RWPE2 (cell line): ENCODE measurements at regions not wholly inside any gene's neighbourhood (a gene's known extent, or its start where the extent isn't known, plus 50 kb on each side); places are given as distances from the start of the nearest gene placed in this dataset.

ENCODE experiments used
- ATAC-seq: fragments of 200-7000 bp; cut with Tn5 transposase; 3 replicates; pipeline ENCODE4 v1.9.1; 2021; ENCODE audit warnings: low read depth
- DNase-seq: peaks from one replicate; pipeline ENCODE4 v3.0.0-alpha.2; 2020; ENCODE audit warnings: low spot score
- H3K27ac ChIP-seq: fragments of 450-650 bp; 2 replicates; pipeline ENCODE4 v1.5.1; 2017; ENCODE audit warnings: mild to moderate bottlenecking; ENCODE audit not compliant: poor library complexity, severe bottlenecking
- H3K27me3 ChIP-seq: fragments of 250-450 bp; sonication (Bioruptor Pico); 2 replicates; pipeline ENCODE4 v1.5.1; 2021; ENCODE audit warnings: mild to moderate bottlenecking, moderate library complexity; ENCODE audit not compliant: insufficient read depth, poor library complexity, severe bottlenecking
- H3K36me3 ChIP-seq: fragments of 250-450 bp; sonication (Bioruptor Pico); 2 replicates; pipeline ENCODE4 v1.5.1; 2020; ENCODE audit warnings: low read depth, mild to moderate bottlenecking, moderate library complexity
- H3K4me1 ChIP-seq: fragments of 250-450 bp; sonication (Bioruptor Pico); 2 replicates; pipeline ENCODE4 v1.5.1; 2021; ENCODE audit warnings: mild to moderate bottlenecking, moderate library complexity; ENCODE audit not compliant: insufficient read depth, poor library complexity, severe bottlenecking
- H3K4me3 ChIP-seq: fragments of 250-450 bp; sonication (Bioruptor Pico); 2 replicates; pipeline ENCODE4 v1.5.1; 2021; ENCODE audit warnings: mild to moderate bottlenecking, moderate library complexity; ENCODE audit not compliant: severe bottlenecking
- H3K9me3 ChIP-seq: fragments of 250-450 bp; sonication (Bioruptor Pico); 2 replicates; pipeline ENCODE4 v1.5.1; 2021; ENCODE audit warnings: mild to moderate bottlenecking, moderate library complexity; ENCODE audit not compliant: severe bottlenecking
- TF ChIP-seq, protein P1 (sequence below): fragments of 450-650 bp; IDR thresholded peaks from one replicate; pipeline ENCODE4 v1.5.1; 2017; ENCODE audit warnings: mild to moderate bottlenecking, moderate library complexity; ENCODE audit not compliant: poor library complexity, severe bottlenecking

DNA sequence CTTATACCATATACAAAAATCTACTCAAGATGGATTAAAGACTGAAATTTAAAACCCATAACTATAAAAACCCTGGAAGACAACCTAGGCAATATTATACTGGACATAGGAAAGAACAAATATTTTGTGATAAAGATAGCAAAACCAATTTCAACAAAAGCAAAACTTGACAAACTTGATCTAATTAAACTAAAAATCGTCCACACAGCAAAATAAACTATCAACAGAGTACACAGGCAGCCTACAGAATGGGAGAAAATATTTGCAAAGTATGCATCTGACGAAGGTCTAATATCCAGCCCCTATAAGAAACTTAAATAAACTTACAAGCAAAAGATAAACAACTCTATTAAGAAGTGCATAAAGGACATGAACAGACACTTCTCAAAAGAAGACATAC lies 240.1 kb downstream of the HGF start:
- Histone ChIP-seq H3K4me3 (no peak overlapping the region), H3K9me3 (no peaks in the 10 kb centered on the region), H3K27me3 (no peaks in the 10 kb centered on the region), H3K4me1 (no peaks in the 10 kb centered on the region), H3K27ac (no peak overlapping the region), H3K36me3 (no peaks in the 10 kb centered on the region)
- TF ChIP-seq, protein P1, sequence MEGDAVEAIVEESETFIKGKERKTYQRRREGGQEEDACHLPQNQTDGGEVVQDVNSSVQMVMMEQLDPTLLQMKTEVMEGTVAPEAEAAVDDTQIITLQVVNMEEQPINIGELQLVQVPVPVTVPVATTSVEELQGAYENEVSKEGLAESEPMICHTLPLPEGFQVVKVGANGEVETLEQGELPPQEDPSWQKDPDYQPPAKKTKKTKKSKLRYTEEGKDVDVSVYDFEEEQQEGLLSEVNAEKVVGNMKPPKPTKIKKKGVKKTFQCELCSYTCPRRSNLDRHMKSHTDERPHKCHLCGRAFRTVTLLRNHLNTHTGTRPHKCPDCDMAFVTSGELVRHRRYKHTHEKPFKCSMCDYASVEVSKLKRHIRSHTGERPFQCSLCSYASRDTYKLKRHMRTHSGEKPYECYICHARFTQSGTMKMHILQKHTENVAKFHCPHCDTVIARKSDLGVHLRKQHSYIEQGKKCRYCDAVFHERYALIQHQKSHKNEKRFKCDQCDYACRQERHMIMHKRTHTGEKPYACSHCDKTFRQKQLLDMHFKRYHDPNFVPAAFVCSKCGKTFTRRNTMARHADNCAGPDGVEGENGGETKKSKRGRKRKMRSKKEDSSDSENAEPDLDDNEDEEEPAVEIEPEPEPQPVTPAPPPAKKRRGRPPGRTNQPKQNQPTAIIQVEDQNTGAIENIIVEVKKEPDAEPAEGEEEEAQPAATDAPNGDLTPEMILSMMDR: no peak
- DNase-seq (no peak), ATAC-seq (no peak)

DNA sequence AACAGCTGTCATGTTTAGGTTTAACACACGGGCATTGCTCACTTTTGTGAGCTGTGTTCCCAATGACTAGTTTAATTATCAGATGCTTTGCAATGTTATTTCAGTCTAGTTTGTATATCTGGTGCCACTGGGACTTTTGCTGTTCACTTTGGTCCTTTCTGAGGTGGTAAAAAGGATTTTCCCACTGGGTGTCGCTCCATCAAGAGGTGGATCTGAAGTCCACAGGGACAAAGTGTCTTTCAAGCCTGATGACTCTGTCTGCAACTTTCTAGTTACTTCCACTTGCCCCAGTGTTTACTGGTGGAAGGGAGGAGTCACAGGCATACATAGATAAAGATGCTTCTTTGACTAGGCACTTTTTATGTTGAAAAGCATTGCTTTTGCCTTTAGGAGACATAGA lies 242.2 kb downstream of the HGF start:
- H3K4me3 ChIP-seq: no peak overlapping the region
- no peaks in the 10 kb centered on the region for H3K27me3 ChIP-seq
- H3K9me3 ChIP-seq: no peaks in the 10 kb centered on the region
- ATAC-seq (no peak), DNase-seq (no peak)
- no peaks in the 10 kb centered on the region for H3K4me1 ChIP-seq
- TF ChIP-seq, protein P1: no peak
- no peaks in the 10 kb centered on the region for H3K36me3 ChIP-seq
- H3K27ac ChIP-seq: no peak overlapping the region

DNA sequence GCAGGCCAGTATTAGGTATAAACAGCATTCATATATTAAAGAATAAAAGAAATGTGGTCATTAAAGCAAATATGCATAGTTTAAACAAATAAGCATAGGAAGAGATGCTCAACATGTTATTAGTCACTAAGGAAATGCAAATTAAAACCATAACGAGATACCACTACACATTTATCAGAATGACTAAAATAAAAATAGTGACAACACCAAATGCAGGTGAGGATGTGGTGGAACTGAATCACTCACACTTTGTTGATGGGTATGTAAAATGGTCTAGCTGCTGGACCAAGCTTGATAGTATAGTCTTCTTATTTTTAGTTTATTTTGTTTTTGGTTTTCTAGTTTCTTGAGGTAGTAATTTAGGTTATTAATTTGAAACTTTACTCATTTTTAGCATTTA lies 242.9 kb downstream of the HGF start:
- ATAC-seq: no peak
- DNase-seq: no peak

GRCh38 chr7:81525841-81526240 lies 244.0 kb downstream of the HGF start:
- Histone ChIP-seq H3K36me3 (no peaks in the 10 kb centered on the region), H3K27ac (no peak overlapping the region), H3K4me3 (no peak overlapping the region), H3K27me3 (no peaks in the 10 kb centered on the region), H3K9me3 (no peaks in the 10 kb centered on the region), H3K4me1 (no peaks in the 10 kb centered on the region)
- DNase-seq: no peak
- TF ChIP-seq, protein P1: no peak
- ATAC-seq: no peak

More for the DNA sequence above, 242.9 kb downstream of the HGF start:
- H3K9me3 ChIP-seq: no peaks in the 10 kb centered on the region
- TF ChIP-seq, protein P1: no peak
- no peaks in the 10 kb centered on the region for H3K36me3 ChIP-seq
- H3K4me1 ChIP-seq: no peaks in the 10 kb centered on the region
- H3K27ac ChIP-seq: no peak overlapping the region
- H3K4me3 ChIP-seq: no peak overlapping the region
- no peaks in the 10 kb centered on the region for H3K27me3 ChIP-seq

DNA sequence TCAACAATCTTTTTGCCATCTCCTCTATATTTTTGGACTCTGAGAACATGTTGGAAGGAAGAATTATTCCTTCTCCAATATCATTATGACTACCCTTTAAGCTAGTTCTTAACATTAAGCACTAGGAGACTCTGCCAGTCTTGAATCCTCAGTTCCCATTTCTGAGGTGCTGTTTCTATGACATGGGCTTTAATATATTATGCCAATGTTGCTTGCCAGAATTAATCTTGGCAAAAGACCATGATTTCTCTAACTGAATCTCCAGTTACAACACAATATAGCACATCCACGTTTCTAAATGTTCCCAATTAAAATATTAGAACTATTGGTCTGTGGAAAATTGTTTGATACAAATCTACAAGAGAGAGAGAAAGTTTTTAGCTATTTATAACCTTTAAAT lies 250.0 kb downstream of the HGF start:
- TF ChIP-seq, protein P1: no peak
- no peak for ATAC-seq
- no peaks in the 10 kb centered on the region for H3K36me3 ChIP-seq
- H3K27me3 ChIP-seq: no peaks in the 10 kb centered on the region
- H3K4me1 ChIP-seq: no peaks in the 10 kb centered on the region
- no peak overlapping the region for H3K27ac ChIP-seq
- H3K9me3 ChIP-seq: no peaks in the 10 kb centered on the region
- no peak for DNase-seq
- no peak overlapping the region for H3K4me3 ChIP-seq
